SK-N-SH treated with all-trans-retinoic acid at 6 μM for 48 hours (cell line): ENCODE measurements at regions not wholly inside any gene's neighbourhood (a gene's known extent, or its start where the extent isn't known, plus 50 kb on each side); places are given as distances from the start of the nearest gene placed in this dataset.

Experiments
- ATAC-seq: fragments of 200-7000 bp; cut with Tn5 transposase; 3 replicates; pipeline ENCODE4 v1.9.1; 2020; ENCODE audit warnings: mild to moderate bottlenecking, moderate library complexity
- ARNTL ChIP-seq: fragments of 450-650 bp; formaldehyde crosslinking; IDR thresholded peaks from 2 replicates; pipeline ENCODE4 v1.5.0; 2020; ENCODE audit warnings: low read depth, mild to moderate bottlenecking, moderate library complexity, borderline replicate concordance
- BACH2 ChIP-seq: fragments of 250-450 bp; sonication (Bioruptor Pico); IDR thresholded peaks from 2 replicates; pipeline ENCODE4 v1.9.0; 2021; ENCODE audit warnings: mild to moderate bottlenecking, borderline replicate concordance
- CSDC2 ChIP-seq: fragments of 250-450 bp; sonication (Bioruptor Pico); IDR thresholded peaks from 2 replicates; pipeline ENCODE4 v1.5.0; 2020; ENCODE audit warnings: mild to moderate bottlenecking, moderate library complexity
- ESRRG ChIP-seq: fragments of 250-450 bp; sonication (Bioruptor Pico); IDR thresholded peaks from 2 replicates; pipeline ENCODE4 v1.6.1; 2021; ENCODE audit warnings: mild to moderate bottlenecking
- GLIS3 ChIP-seq: fragments of 250-450 bp; sonication (Bioruptor Pico); IDR thresholded peaks from 2 replicates; pipeline ENCODE4 v1.5.0; 2020; ENCODE audit warnings: mild to moderate bottlenecking, moderate library complexity
- ISL1 ChIP-seq: fragments of 250-450 bp; sonication (Bioruptor Pico); IDR thresholded peaks from 2 replicates; pipeline ENCODE4 v2.1.2; 2022; ENCODE audit warnings: mild to moderate bottlenecking, moderate library complexity
- OSR1 ChIP-seq: fragments of 250-450 bp; sonication (Bioruptor Pico); IDR thresholded peaks from 2 replicates; pipeline ENCODE4 v1.8.0; 2022; ENCODE audit warnings: moderate library complexity, mild to moderate bottlenecking, inconsistent platforms
- PPARA ChIP-seq: fragments of 250-450 bp; sonication (Bioruptor Pico); IDR thresholded peaks from 2 replicates; pipeline ENCODE4 v1.5.0; 2020; ENCODE audit warnings: mild to moderate bottlenecking, borderline replicate concordance
- RARB ChIP-seq: fragments of 250-450 bp; sonication (Bioruptor Pico); IDR thresholded peaks from 2 replicates; pipeline ENCODE4 v1.8.0; 2021; ENCODE audit warnings: mild to moderate bottlenecking, moderate library complexity
- SNAI2 ChIP-seq: fragments of 250-450 bp; sonication (Bioruptor Pico); IDR thresholded peaks from 2 replicates; pipeline ENCODE4 v1.5.0; 2020; ENCODE audit warnings: mild to moderate bottlenecking, moderate library complexity
- TCF4 ChIP-seq: fragments of 250-450 bp; sonication (Bioruptor Pico); IDR thresholded peaks from 2 replicates; pipeline ENCODE4 v1.8.0; 2021; ENCODE audit warnings: mild to moderate bottlenecking, moderate library complexity, borderline replicate concordance
- TOX ChIP-seq: fragments of 250-450 bp; sonication (Bioruptor Pico); IDR thresholded peaks from 2 replicates; pipeline ENCODE4 v1.8.0; 2021; ENCODE audit warnings: mild to moderate bottlenecking, moderate library complexity, borderline replicate concordance
- ZC3H10 ChIP-seq: fragments of 250-450 bp; sonication (Bioruptor Pico); IDR thresholded peaks from 2 replicates; pipeline ENCODE4 v1.5.1; 2021; ENCODE audit warnings: mild to moderate bottlenecking, moderate library complexity
- ZFP30 ChIP-seq: fragments of 450-650 bp; formaldehyde crosslinking; IDR thresholded peaks from 2 replicates; pipeline ENCODE4 v1.5.0; 2022; ENCODE audit warnings: mild to moderate bottlenecking, moderate library complexity
- ZNF565 ChIP-seq: fragments of 450-650 bp; formaldehyde crosslinking; conservative IDR thresholded peaks from 2 replicates; pipeline ENCODE4 v1.5.0; 2020; ENCODE audit warnings: low read depth, mild to moderate bottlenecking, moderate library complexity
- ZNF70 ChIP-seq: fragments of 450-650 bp; formaldehyde crosslinking; IDR thresholded peaks from 2 replicates; pipeline ENCODE4 v1.5.0; 2020; ENCODE audit warnings: mild to moderate bottlenecking, moderate library complexity
- ZNF8 ChIP-seq: fragments of 450-650 bp; formaldehyde crosslinking; IDR thresholded peaks from 2 replicates; pipeline ENCODE4 v1.5.0; 2020; ENCODE audit warnings: mild to moderate bottlenecking, moderate library complexity
- TF ChIP-seq, protein P1 (sequence below): fragments of 250-450 bp; sonication (Bioruptor Pico); IDR thresholded peaks from 2 replicates; pipeline ENCODE4 v1.8.0; 2021; ENCODE audit warnings: low read depth, mild to moderate bottlenecking, moderate library complexity, borderline replicate concordance
- TF ChIP-seq, protein P2 (sequence below): fragments of 250-450 bp; sonication (Bioruptor Pico); IDR thresholded peaks from 2 replicates; pipeline ENCODE4 v1.8.0; 2020; ENCODE audit warnings: mild to moderate bottlenecking, moderate library complexity, borderline replicate concordance
- TF ChIP-seq, protein P3 (sequence below): fragments of 250-450 bp; sonication (Bioruptor Pico); IDR thresholded peaks from 2 replicates; pipeline ENCODE4 v1.5.1; 2021; ENCODE audit warnings: mild to moderate bottlenecking, moderate library complexity
- TF ChIP-seq, protein P4 (sequence below): fragments of 250-450 bp; sonication (Bioruptor Pico); IDR thresholded peaks from 2 replicates; pipeline ENCODE4 v1.5.1; 2020; ENCODE audit warnings: low read depth, mild to moderate bottlenecking, moderate library complexity
- TF ChIP-seq, protein P5 (sequence below): fragments of 250-450 bp; sonication (Bioruptor Pico); IDR thresholded peaks from 2 replicates; pipeline ENCODE4 v1.5.0; 2020; ENCODE audit warnings: mild to moderate bottlenecking, moderate library complexity

DNA sequence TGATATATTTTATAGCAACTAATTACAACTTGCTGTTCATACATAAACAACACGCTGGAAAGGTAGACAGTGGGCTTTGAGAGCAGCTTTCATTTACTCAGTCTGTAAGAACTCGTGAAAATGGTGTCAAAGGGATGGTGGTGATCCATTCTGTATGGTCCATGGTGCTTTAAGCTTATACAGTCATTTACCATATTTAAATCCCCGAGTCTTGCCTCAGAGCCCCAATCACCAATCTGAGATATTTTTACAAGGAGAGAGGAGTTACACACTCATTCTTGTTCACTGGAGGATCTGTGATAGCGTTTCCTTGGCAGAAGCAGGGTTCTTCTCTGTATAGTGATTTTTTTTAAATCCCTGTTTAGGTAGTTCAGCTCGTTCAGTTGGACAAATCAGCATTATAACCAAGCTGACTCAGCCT lies 694.6 kb downstream of the USP25 start:
- no peak for ATAC-seq
- TF ChIP-seq, protein P1, sequence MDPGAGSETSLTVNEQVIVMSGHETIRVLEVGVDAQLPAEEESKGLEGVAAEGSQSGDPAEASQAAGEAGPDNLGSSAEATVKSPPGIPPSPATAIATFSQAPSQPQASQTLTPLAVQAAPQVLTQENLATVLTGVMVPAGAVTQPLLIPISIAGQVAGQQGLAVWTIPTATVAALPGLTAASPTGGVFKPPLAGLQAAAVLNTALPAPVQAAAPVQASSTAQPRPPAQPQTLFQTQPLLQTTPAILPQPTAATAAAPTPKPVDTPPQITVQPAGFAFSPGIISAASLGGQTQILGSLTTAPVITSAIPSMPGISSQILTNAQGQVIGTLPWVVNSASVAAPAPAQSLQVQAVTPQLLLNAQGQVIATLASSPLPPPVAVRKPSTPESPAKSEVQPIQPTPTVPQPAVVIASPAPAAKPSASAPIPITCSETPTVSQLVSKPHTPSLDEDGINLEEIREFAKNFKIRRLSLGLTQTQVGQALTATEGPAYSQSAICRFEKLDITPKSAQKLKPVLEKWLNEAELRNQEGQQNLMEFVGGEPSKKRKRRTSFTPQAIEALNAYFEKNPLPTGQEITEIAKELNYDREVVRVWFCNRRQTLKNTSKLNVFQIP (CRISPR knock-in tag), result no peak
- no peak for TF ChIP-seq CSDC2 (CRISPR knock-in tag)
- no peak for TF ChIP-seq ZNF8 (CRISPR knock-in tag)
- TF ChIP-seq ZC3H10, result no peak
- no peak for TF ChIP-seq ZNF565 (CRISPR knock-in tag)
- no peak for TF ChIP-seq TOX (CRISPR knock-in tag)
- TF ChIP-seq SNAI2, result no peak
- TF ChIP-seq ARNTL (CRISPR knock-in tag), result no peak
- TF ChIP-seq, protein P2, sequence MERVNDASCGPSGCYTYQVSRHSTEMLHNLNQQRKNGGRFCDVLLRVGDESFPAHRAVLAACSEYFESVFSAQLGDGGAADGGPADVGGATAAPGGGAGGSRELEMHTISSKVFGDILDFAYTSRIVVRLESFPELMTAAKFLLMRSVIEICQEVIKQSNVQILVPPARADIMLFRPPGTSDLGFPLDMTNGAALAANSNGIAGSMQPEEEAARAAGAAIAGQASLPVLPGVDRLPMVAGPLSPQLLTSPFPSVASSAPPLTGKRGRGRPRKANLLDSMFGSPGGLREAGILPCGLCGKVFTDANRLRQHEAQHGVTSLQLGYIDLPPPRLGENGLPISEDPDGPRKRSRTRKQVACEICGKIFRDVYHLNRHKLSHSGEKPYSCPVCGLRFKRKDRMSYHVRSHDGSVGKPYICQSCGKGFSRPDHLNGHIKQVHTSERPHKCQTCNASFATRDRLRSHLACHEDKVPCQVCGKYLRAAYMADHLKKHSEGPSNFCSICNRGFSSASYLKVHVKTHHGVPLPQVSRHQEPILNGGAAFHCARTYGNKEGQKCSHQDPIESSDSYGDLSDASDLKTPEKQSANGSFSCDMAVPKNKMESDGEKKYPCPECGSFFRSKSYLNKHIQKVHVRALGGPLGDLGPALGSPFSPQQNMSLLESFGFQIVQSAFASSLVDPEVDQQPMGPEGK, result no peak
- TF ChIP-seq, protein P3, sequence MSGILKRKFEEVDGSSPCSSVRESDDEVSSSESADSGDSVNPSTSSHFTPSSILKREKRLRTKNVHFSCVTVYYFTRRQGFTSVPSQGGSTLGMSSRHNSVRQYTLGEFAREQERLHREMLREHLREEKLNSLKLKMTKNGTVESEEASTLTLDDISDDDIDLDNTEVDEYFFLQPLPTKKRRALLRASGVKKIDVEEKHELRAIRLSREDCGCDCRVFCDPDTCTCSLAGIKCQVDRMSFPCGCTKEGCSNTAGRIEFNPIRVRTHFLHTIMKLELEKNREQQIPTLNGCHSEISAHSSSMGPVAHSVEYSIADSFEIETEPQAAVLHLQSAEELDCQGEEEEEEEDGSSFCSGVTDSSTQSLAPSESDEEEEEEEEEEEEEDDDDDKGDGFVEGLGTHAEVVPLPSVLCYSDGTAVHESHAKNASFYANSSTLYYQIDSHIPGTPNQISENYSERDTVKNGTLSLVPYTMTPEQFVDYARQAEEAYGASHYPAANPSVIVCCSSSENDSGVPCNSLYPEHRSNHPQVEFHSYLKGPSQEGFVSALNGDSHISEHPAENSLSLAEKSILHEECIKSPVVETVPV, result no peak
- no peak for TF ChIP-seq RARB
- TF ChIP-seq GLIS3 (CRISPR knock-in tag), result no peak
- TF ChIP-seq ZFP30 (CRISPR knock-in tag), result no peak
- TF ChIP-seq, protein P4, sequence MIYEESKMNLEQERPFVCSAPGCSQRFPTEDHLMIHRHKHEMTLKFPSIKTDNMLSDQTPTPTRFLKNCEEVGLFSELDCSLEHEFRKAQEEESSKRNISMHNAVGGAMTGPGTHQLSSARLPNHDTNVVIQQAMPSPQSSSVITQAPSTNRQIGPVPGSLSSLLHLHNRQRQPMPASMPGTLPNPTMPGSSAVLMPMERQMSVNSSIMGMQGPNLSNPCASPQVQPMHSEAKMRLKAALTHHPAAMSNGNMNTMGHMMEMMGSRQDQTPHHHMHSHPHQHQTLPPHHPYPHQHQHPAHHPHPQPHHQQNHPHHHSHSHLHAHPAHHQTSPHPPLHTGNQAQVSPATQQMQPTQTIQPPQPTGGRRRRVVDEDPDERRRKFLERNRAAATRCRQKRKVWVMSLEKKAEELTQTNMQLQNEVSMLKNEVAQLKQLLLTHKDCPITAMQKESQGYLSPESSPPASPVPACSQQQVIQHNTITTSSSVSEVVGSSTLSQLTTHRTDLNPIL (CRISPR knock-in tag), result no peak
- TF ChIP-seq BACH2 (CRISPR knock-in tag), result no peak

DNA sequence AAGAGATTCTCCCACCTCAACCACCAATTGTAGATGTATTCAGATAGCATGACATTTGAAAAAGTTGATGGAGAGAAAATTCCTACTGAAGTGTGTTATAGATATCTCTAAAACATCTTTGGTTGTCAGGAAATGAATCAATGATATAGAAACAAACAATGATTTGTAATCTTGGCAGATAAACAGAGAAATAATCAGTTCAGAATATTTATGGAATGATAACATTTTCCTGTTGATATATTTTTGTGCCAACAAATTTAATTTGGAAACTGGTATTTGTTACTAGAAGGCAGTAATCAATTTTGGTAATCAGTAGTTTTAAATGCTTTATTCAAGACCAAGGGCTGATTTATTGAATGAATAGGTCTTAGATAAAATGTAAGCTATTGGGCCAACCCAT lies 695.6 kb downstream of the USP25 start:
- ATAC-seq, result no peak
- TF ChIP-seq ESRRG, result no peak
- TF ChIP-seq, protein P1 (CRISPR knock-in tag), result no peak
- TF ChIP-seq, protein P3, result no peak
- TF ChIP-seq ZFP30 (CRISPR knock-in tag), result no peak
- no peak for TF ChIP-seq BACH2 (CRISPR knock-in tag)
- no peak for TF ChIP-seq ARNTL (CRISPR knock-in tag)
- TF ChIP-seq ZNF70 (CRISPR knock-in tag), result no peak
- TF ChIP-seq, protein P4 (CRISPR knock-in tag), result no peak
- no peak for TF ChIP-seq CSDC2 (CRISPR knock-in tag)
- TF ChIP-seq ISL1, result no peak
- no peak for TF ChIP-seq TCF4 (CRISPR knock-in tag)
- TF ChIP-seq ZNF565 (CRISPR knock-in tag), result no peak
- no peak for TF ChIP-seq PPARA (CRISPR knock-in tag)
- TF ChIP-seq, protein P5, sequence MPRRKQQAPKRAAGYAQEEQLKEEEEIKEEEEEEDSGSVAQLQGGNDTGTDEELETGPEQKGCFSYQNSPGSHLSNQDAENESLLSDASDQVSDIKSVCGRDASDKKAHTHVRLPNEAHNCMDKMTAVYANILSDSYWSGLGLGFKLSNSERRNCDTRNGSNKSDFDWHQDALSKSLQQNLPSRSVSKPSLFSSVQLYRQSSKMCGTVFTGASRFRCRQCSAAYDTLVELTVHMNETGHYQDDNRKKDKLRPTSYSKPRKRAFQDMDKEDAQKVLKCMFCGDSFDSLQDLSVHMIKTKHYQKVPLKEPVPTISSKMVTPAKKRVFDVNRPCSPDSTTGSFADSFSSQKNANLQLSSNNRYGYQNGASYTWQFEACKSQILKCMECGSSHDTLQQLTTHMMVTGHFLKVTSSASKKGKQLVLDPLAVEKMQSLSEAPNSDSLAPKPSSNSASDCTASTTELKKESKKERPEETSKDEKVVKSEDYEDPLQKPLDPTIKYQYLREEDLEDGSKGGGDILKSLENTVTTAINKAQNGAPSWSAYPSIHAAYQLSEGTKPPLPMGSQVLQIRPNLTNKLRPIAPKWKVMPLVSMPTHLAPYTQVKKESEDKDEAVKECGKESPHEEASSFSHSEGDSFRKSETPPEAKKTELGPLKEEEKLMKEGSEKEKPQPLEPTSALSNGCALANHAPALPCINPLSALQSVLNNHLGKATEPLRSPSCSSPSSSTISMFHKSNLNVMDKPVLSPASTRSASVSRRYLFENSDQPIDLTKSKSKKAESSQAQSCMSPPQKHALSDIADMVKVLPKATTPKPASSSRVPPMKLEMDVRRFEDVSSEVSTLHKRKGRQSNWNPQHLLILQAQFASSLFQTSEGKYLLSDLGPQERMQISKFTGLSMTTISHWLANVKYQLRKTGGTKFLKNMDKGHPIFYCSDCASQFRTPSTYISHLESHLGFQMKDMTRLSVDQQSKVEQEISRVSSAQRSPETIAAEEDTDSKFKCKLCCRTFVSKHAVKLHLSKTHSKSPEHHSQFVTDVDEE, result no peak
- TF ChIP-seq, protein P2, result no peak
- TF ChIP-seq RARB, result no peak
- TF ChIP-seq OSR1, result no peak
